ENCODE measurements at regions not wholly inside any gene's neighbourhood (a gene's known extent, or its start where the extent isn't known, plus 50 kb on each side); places are given as distances from the start of the nearest gene placed in this dataset.

DNA sequence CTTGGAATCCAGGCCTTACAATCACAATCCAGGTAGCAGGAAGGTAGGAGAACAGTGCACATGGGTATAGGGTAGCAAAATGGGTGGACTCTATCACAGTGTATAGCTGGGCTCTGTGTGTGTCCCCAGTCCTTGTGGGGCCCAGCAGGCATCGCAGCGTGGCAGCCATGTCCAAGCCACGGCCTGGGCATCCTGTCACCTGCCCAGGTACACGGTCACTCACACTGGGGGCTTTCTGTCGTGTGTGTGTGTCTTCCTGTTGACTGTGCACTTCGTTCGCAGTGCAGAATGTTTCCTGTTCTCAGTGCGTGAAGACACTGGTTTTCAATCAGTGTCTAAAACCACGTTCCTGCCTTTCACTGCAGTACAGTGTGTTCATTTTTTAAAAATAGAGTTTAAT, 523.2 kb upstream of the JARID2 start:
- no peak overlapping the region for H3K4me3 ChIP-seq (ENCODE audit: low read depth, low read length)
- no peak for DNase-seq (ENCODE audit: low read depth)
- TF ChIP-seq, protein P1, sequence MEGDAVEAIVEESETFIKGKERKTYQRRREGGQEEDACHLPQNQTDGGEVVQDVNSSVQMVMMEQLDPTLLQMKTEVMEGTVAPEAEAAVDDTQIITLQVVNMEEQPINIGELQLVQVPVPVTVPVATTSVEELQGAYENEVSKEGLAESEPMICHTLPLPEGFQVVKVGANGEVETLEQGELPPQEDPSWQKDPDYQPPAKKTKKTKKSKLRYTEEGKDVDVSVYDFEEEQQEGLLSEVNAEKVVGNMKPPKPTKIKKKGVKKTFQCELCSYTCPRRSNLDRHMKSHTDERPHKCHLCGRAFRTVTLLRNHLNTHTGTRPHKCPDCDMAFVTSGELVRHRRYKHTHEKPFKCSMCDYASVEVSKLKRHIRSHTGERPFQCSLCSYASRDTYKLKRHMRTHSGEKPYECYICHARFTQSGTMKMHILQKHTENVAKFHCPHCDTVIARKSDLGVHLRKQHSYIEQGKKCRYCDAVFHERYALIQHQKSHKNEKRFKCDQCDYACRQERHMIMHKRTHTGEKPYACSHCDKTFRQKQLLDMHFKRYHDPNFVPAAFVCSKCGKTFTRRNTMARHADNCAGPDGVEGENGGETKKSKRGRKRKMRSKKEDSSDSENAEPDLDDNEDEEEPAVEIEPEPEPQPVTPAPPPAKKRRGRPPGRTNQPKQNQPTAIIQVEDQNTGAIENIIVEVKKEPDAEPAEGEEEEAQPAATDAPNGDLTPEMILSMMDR (conservative IDR thresholded peaks at IDR 0.05; ENCODE audit: low read depth, low read length) = no peak

DNA sequence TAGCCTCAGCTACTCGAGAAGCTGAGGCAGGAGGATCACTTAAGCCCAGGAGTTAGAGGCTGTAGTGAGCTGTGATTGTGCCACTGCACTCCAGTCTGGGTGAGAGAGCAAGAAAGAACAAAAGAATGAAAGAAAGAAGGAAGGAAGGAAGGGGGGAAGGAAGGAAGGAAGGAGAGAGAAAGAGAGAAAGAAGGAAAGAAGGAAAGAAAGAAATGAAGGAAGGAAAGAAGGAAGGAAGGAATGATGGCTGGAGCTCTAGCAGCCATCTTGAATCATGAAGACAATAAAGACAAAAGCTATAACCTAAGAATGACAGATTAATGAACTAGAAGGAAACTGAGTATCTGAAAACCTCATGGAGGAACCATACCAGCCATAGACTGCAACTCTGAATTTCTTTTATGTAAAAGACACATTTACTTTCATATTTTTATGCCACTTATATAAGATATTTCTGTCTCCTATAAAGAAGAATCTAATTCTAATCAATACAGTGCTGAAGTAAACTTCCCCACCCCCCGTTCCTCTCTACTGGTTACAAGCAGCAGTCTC, 522.3 kb upstream of the JARID2 start:
- H3K4me3 ChIP-seq (ENCODE audit: low read depth, low read length) = no peak overlapping the region
- TF ChIP-seq, protein P1 (conservative IDR thresholded peaks at IDR 0.05; ENCODE audit: low read depth, low read length) = no peak
- no peak for DNase-seq (ENCODE audit: low read depth)

DNA sequence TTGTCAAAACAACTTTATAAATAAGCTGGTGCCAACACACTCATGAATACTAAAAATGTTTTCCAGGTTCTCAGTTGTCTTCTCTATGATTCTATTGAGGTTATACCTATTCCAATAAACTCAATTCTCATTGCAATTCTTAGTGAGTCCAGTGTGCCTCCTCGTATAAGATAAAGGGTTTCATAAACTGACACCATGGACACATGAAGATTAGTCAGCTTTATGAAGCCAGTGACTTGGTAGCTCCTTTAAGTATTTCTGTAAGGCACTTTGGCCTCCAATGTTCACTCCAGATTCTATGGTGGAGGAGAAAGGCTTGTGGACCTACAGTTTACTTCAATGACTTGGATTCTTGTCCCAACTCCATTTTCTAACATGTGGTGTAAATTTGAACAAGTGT, 521.3 kb upstream of the JARID2 start:
- DNase-seq (ENCODE audit: low read depth) = no peak

DNA sequence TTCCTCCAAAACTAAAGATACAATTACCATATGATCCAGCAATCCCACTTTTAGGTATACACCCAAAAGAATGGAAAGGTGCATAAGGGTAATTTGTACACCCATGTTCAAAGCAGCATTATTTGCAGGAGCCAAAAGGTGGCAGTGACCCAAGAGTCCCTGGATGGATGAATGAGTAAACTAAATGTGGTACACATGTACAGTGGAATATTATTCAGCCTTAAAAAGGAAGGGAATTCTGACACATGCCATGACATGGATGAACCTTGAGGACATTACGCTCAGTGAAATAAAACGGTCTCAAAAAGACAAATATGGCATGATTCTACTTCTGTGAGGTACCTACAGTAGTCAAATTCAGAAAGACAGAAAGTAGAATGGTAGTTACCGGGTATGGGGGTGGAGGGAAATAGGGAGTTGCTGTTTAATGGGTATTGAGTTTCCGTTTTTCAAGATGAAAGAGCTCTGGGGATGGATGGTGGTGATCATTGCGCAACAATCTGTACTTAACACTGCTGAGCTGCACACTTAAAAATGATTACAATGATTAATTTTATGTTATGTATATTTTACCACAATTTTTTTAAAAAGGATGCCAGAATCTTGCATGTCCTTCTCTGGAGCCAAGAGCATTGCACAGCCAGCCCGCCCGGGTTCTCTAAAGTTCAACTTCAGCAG, 518.9 kb upstream of the JARID2 start:
- no peak for DNase-seq (ENCODE audit: low read depth)
- H3K4me3 ChIP-seq (ENCODE audit: low read depth, low read length) = no peak overlapping the region
- TF ChIP-seq, protein P1 (conservative IDR thresholded peaks at IDR 0.05; ENCODE audit: low read depth, low read length) = no peak

More for the DNA sequence above, 521.3 kb upstream of the JARID2 start:
- no peak overlapping the region for H3K4me3 ChIP-seq (ENCODE audit: low read depth, low read length)
- TF ChIP-seq, protein P1 (conservative IDR thresholded peaks at IDR 0.05; ENCODE audit: low read depth, low read length) = no peak

DNA sequence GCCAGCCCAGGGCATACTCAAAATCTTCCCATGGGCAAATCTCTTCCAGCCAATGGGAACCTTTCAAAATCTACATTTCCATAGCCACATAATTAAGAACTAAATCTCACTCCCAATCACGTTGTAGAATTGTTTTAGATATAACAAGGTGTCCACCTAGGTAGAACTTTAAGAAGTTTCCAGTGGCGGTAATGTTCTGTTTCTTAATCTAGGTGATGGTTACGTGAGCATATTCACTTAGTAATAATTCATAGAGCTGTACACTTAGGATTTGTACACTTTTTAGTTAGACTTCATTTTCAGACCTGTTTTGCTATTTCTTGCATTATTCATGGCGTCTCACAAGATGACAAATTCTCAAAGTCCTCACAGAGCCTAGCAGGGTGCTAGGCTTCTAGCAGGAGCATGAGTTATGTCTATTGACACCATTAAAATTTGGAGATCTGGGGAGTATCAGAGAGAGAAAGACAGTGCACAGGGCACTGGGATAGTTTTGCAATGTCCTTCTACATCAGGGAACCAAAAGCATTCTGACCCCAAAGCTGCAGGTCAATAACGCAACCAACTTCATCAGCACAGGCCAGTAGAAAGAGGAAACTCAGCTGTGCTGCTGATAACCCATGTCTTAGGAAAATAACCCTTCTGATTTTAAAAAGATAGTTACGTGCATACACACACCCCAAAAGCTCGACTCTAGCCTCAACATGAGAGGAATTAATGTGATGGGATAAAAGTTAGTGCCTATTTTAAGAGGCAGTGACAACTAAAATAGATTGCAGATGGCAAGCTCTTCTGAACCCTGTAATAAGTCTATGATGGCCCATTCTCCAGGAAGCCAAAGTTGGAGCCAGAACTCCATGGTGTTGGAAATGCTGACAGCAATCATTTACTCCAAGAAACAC, 518.1 kb upstream of the JARID2 start:
- TF ChIP-seq, protein P1 (conservative IDR thresholded peaks at IDR 0.05; ENCODE audit: low read depth, low read length) = no peak
- no peak overlapping the region for H3K4me3 ChIP-seq (ENCODE audit: low read depth, low read length)
- DNase-seq (ENCODE audit: low read depth) = no peak

DNA sequence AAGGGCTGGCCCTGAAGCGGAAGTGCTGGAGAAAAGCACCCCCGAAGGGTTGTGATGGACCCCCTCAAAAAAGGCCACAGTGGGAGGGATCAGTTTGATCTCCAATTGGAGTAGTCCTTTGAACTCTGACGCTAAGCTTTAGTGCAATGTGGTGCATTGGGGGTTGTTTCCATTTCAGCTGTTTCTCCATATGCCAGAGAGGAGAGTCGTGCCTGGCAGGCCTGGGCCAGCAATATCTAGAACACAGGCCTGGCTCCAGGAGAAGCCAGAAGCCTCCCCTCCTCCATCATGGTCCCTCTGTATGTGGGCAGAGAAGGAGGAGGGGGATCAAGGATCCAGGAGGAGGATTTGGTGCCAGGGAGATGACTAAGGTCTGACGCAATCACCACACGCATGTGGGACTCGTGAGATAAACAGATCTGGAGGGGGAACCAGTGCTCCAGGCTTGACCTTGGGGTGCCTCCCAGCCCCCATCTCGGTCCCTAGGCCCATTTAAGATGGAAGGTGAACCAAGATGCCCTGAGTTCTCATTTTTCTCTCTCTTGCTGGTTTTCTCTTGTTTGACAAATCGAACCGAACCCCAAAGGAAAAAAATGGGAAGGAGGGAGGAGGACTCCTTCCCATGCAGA, 517.4 kb upstream of the JARID2 start:
- TF ChIP-seq, protein P1 (conservative IDR thresholded peaks at IDR 0.05; ENCODE audit: low read depth, low read length) = no peak
- no peak overlapping the region for H3K4me3 ChIP-seq (ENCODE audit: low read depth, low read length)
- no peak for DNase-seq (ENCODE audit: low read depth)

All from epithelial cell of proximal tubule (primary cell).